ENCODE measurements at regions not wholly inside any gene's neighbourhood (a gene's known extent, or its start where the extent isn't known, plus 50 kb on each side); places are given as distances from the start of the nearest gene placed in this dataset.

GRCh38 chr9:82780017-82780416, 282.9 kb downstream of the RASEF start:
- no peak overlapping the region for H3K9ac ChIP-seq (ENCODE audit: low read length)
- H2AFZ ChIP-seq (ENCODE audit: low read length), result no peak overlapping the region
- H4K20me1 ChIP-seq (ENCODE audit: low read length), result no peaks in the 10 kb centered on the region
- H3F3A ChIP-seq (ENCODE audit: low read length, unreplicated experiment), result no peaks in the 10 kb centered on the region
- intact Hi-C loops (cut with micrococcal nuclease), result no loop called here
- no peaks in the 10 kb centered on the region for H3K27me3 ChIP-seq (ENCODE audit: low read length)
- H3K79me2 ChIP-seq (ENCODE audit: low read length), result no peaks in the 10 kb centered on the region
- CTCF ChIA-PET, result no interaction called here
- BruUV-seq (replicated peaks), result no TSS peak
- DNase-seq (no peak), ATAC-seq (no peak)
- no peaks in the 10 kb centered on the region for H3K36me3 ChIP-seq (ENCODE audit: low read depth, low read length)
- H3K27ac ChIP-seq (ENCODE audit: low read length), result no peak overlapping the region
- no peak overlapping the region for H3K4me2 ChIP-seq (ENCODE audit: low read length)
- H3K4me1 ChIP-seq (ENCODE audit: insufficient read depth, low read length), result no peaks in the 10 kb centered on the region
- H3K4me3 ChIP-seq (ENCODE audit: low read length), result no peak overlapping the region
- POLR2A ChIA-PET (ENCODE audit: unreplicated experiment), result no interaction called here
- no peak for TF ChIP-seq EZH2phosphoT487 (IDR thresholded peaks at IDR 0.05; ENCODE audit: borderline replicate concordance, low read length)
- no peak for TF ChIP-seq CTCF (conservative IDR thresholded peaks at IDR 0.05; ENCODE audit: low read depth, low read length)
- no peak for TF ChIP-seq EZH2 (IDR thresholded peaks at IDR 0.05; ENCODE audit: low read length, unreplicated experiment)
- no peaks in the 10 kb centered on the region for H3K9me2 ChIP-seq (replicated peaks; ENCODE audit: low read length)
- H3K9me3 ChIP-seq (ENCODE audit: low read length), result no peaks in the 10 kb centered on the region

- Histone ChIP-seq H3K9me2 (replicated peaks; ENCODE audit: low read length) (no peaks in the 10 kb centered on the region), H3K9ac (ENCODE audit: low read length) (no peak overlapping the region), H3K79me2 (ENCODE audit: low read length) (no peaks in the 10 kb centered on the region), H3K9me3 (ENCODE audit: low read length) (no peaks in the 10 kb centered on the region), H3K4me2 (ENCODE audit: low read length) (no peak overlapping the region), H3K27ac (ENCODE audit: low read length) (no peak overlapping the region), H3F3A (ENCODE audit: low read length, unreplicated experiment) (no peaks in the 10 kb centered on the region), H3K4me1 (ENCODE audit: insufficient read depth, low read length) (no peaks in the 10 kb centered on the region), H3K4me3 (ENCODE audit: low read length) (no peak overlapping the region), H3K27me3 (ENCODE audit: low read length) (no peaks in the 10 kb centered on the region), H4K20me1 (ENCODE audit: low read length) (no peaks in the 10 kb centered on the region), H3K36me3 (ENCODE audit: low read depth, low read length) (no peaks in the 10 kb centered on the region), H2AFZ (ENCODE audit: low read length) (no peak overlapping the region)
- DNase-seq, result no peak
- ChIA-PET CTCF (no interaction called here), POLR2A (ENCODE audit: unreplicated experiment) (no interaction called here)
- TF ChIP-seq CTCF (conservative IDR thresholded peaks at IDR 0.05; ENCODE audit: low read depth, low read length) (no peak), EZH2phosphoT487 (IDR thresholded peaks at IDR 0.05; ENCODE audit: borderline replicate concordance, low read length) (no peak), EZH2 (IDR thresholded peaks at IDR 0.05; ENCODE audit: low read length, unreplicated experiment) (no peak)
- no TSS peak for BruUV-seq (replicated peaks)
- ATAC-seq, result no peak
- intact Hi-C loops (cut with micrococcal nuclease), result no loop called here
Observed at GRCh38 chr9:82781921-82782392, 281.0 kb downstream of the RASEF start.

- DNase-seq, result no peak
- ATAC-seq, result no peak
- Histone ChIP-seq H3K79me2 (ENCODE audit: low read length) (no peaks in the 10 kb centered on the region), H3K4me1 (ENCODE audit: insufficient read depth, low read length) (no peaks in the 10 kb centered on the region), H3K4me2 (ENCODE audit: low read length) (no peak overlapping the region), H3K36me3 (ENCODE audit: low read depth, low read length) (no peaks in the 10 kb centered on the region), H3F3A (ENCODE audit: low read length, unreplicated experiment) (no peaks in the 10 kb centered on the region), H3K9me2 (replicated peaks; ENCODE audit: low read length) (no peaks in the 10 kb centered on the region), H3K27me3 (ENCODE audit: low read length) (no peaks in the 10 kb centered on the region), H2AFZ (ENCODE audit: low read length) (no peak overlapping the region), H3K4me3 (ENCODE audit: low read length) (no peak overlapping the region), H3K27ac (ENCODE audit: low read length) (no peak overlapping the region), H3K9me3 (ENCODE audit: low read length) (no peaks in the 10 kb centered on the region), H4K20me1 (ENCODE audit: low read length) (no peaks in the 10 kb centered on the region), H3K9ac (ENCODE audit: low read length) (no peak overlapping the region)
- ChIA-PET POLR2A (ENCODE audit: unreplicated experiment) (no interaction called here), CTCF (no interaction called here)
- TF ChIP-seq EZH2phosphoT487 (IDR thresholded peaks at IDR 0.05; ENCODE audit: borderline replicate concordance, low read length) (no peak), EZH2 (IDR thresholded peaks at IDR 0.05; ENCODE audit: low read length, unreplicated experiment) (no peak), CTCF (conservative IDR thresholded peaks at IDR 0.05; ENCODE audit: low read depth, low read length) (no peak)
- no TSS peak for BruUV-seq (replicated peaks)
- intact Hi-C loops (cut with micrococcal nuclease), result no loop called here
Observed at GRCh38 chr9:82783045-82783444, 279.9 kb downstream of the RASEF start.

Measured in PC-3 (cell line).